Heart left ventricle (tissue), 13 donors: ENCODE measurements at regions not wholly inside any gene's neighbourhood (a gene's known extent, or its start where the extent isn't known, plus 50 kb on each side); places are given as distances from the start of the nearest gene placed in this dataset.

Experiments
- POLR2A ChIP-seq, 2 donors: fragments of 450-650 bp; IDR thresholded peaks; one replicate each; pipeline ENCODE4 v1.6.1; 2017; ENCODE audit warnings: antibody characterized with exemption in 2 of 2, mild to moderate bottlenecking in 2 of 2, moderate library complexity in 2 of 2
- TF ChIP-seq, protein P1 (sequence below), 12 donors: fragments of 200-600 bp; sonication (generic) in 4 of 12; IDR thresholded peaks; one replicate each; pipeline versions ENCODE4 v1.5.0 to v1.8.0; 2018 to 2022; ENCODE audit warnings: antibody characterized with exemption in 12 of 12, mild to moderate bottlenecking in 5 of 12
- donor health status: ischemic (EF 13 %, LVEDD 7.1; RV severe dilation, severe dysfunction).
- donor health status: DM: no; HTN: yes; CAD: no.
- donor health status: DM: no; HTN: no; CAD: no.
- donor health status: ischemic (EF 25% LVEDD 6.9; RV normal size, moderate dysfunction).
- donor health status: ischemic (EF 25% LVEDD 5.7; RV mildly dilated, moderate dysfunction).
- donor health status: ischemic (EF 35%, LVEDD 5.7; RV mildly dilated, moderate dysfunction).
- donor health status: nonischemic (EF 11% LVEDD 7.7; RV severe dilation, severe dysfunction).
- donor health status: DM: yes; HTN: yes; CAD: no.
- donor health status: PGD.
- donor health status: ischemic (EF 29% LVEDD 5.4; RV normal size, mild dysfunction).
- donor health status: nonischemic (EF 23%, LVEDD 6.1; RV moderate dilation, normal function).

DNA sequence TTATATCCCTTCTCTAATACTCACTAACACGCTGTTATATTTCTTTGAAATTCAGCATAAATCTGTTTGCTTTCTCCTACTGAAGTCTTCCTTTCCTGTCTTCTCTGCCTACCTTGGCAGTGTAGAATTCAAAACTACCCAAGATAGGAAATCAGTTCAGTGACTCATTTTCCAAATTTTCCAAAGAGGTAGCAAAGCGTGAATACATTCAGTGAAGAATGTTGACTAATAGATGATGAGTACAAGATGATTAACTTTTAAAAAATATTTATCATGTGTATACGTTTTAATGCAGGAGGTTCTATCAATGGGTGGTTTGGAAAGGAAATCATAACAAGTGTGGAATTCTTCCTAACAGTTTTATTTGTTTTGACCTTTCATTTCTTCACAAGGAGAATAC lies 201.9 kb upstream of the SLC8A1 start:
- TF ChIP-seq, protein P1, sequence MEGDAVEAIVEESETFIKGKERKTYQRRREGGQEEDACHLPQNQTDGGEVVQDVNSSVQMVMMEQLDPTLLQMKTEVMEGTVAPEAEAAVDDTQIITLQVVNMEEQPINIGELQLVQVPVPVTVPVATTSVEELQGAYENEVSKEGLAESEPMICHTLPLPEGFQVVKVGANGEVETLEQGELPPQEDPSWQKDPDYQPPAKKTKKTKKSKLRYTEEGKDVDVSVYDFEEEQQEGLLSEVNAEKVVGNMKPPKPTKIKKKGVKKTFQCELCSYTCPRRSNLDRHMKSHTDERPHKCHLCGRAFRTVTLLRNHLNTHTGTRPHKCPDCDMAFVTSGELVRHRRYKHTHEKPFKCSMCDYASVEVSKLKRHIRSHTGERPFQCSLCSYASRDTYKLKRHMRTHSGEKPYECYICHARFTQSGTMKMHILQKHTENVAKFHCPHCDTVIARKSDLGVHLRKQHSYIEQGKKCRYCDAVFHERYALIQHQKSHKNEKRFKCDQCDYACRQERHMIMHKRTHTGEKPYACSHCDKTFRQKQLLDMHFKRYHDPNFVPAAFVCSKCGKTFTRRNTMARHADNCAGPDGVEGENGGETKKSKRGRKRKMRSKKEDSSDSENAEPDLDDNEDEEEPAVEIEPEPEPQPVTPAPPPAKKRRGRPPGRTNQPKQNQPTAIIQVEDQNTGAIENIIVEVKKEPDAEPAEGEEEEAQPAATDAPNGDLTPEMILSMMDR (IDR thresholded peaks at IDR 0.05) = no peak
- no peak for TF ChIP-seq POLR2A (IDR thresholded peaks at IDR 0.05)
